Activated naive CD8-positive, alpha-beta T cell (primary cell): ENCODE measurements at regions not wholly inside any gene's neighbourhood (a gene's known extent, or its start where the extent isn't known, plus 50 kb on each side); places are given as distances from the start of the nearest gene placed in this dataset.

ENCODE experiments used
- H3K27ac Mint-ChIP-seq: one replicate; pipeline ENCODE4 v1.8.0; 2021; ENCODE audit warnings: mixed read lengths
- H3K27me3 Mint-ChIP-seq: one replicate; pipeline ENCODE4 v1.8.0; 2021; ENCODE audit warnings: mixed read lengths
- H3K36me3 Mint-ChIP-seq: one replicate; pipeline ENCODE4 v1.8.0; 2021; ENCODE audit warnings: mixed read lengths
- H3K4me1 Mint-ChIP-seq: one replicate; pipeline ENCODE4 v1.8.0; 2021; ENCODE audit warnings: low read depth, mixed read lengths
- H3K4me3 Mint-ChIP-seq: one replicate; pipeline ENCODE4 v1.8.0; 2021; ENCODE audit warnings: mild to moderate bottlenecking, mixed read lengths
- H3K9me3 Mint-ChIP-seq: one replicate; pipeline ENCODE4 v1.8.0; 2021; ENCODE audit warnings: low read depth, mixed read lengths

DNA sequence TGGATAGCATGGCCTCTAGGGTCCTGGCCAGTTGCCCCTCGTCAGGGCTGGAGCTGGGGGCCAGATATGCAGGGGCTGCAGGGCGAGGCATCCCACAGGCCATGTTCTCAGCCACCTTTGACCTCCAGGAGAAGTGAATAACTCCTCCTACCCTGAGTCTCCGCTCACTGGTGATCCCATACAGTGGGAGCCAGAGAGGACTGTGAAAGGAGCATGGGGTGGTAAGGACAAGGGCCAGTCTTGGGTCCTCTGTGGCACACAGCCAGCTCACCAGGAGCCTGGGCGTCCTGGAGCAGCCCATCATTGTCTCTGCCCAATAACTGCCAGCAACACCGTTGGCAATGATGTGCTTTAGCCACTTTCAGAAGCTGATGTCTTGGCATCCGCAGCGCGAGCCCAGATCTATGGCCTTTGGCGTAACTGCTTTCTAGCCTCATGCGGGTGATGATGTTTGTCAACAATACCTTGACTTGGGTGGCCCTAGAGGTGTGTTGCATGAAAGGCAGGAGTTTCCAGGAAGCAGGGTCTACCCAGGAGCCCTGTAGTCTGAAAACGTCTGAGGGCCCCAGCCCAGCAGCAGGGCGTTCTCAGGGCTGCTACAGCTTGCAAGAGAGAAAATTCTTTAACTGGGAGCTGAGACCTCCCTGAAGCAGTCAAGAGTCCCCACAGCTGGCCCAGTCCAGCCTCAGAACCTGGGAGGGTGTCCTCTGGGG, 61.1 kb upstream of the IQSEC1 start:
- H3K4me1 Mint-ChIP-seq: peaks cover 11% of the 10 kb centered on the region
- H3K27ac Mint-ChIP-seq: no peak overlapping the region
- H3K27me3 Mint-ChIP-seq: peaks cover 5% of the 10 kb centered on the region
- H3K9me3 Mint-ChIP-seq: no peaks in the 10 kb centered on the region
- no peak overlapping the region for H3K4me3 Mint-ChIP-seq
- H3K36me3 Mint-ChIP-seq: no peaks in the 10 kb centered on the region

DNA sequence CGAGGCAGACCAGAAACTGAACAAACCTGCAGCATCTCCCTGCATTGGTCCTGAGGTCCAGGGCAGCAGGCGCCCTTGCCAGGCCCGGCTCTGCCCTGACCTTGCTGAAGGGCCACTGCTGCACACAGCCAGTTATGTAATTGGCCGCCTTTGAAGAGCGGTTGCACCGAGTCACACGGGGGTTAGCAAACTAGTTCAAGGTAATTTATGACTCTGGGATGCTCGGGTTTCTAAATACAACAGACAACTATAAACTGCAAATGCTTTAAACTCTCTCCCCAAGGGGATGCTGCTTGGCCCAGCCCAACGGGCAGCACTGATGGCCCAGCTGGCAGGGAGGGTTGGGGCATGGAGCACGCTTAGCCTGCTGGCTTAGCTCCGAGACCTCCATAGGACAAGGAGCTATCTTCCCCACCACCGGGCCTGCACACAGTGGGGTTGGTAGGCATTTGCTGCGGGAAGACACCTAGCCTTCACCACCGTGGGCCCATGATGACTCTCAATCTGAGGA, 60.3 kb upstream of the IQSEC1 start:
- no peaks in the 10 kb centered on the region for H3K36me3 Mint-ChIP-seq
- H3K4me1 Mint-ChIP-seq: peaks cover 11% of the 10 kb centered on the region
- no peak overlapping the region for H3K4me3 Mint-ChIP-seq
- H3K27ac Mint-ChIP-seq: no peak overlapping the region
- peaks cover 5% of the 10 kb centered on the region for H3K27me3 Mint-ChIP-seq
- H3K9me3 Mint-ChIP-seq: no peaks in the 10 kb centered on the region

DNA sequence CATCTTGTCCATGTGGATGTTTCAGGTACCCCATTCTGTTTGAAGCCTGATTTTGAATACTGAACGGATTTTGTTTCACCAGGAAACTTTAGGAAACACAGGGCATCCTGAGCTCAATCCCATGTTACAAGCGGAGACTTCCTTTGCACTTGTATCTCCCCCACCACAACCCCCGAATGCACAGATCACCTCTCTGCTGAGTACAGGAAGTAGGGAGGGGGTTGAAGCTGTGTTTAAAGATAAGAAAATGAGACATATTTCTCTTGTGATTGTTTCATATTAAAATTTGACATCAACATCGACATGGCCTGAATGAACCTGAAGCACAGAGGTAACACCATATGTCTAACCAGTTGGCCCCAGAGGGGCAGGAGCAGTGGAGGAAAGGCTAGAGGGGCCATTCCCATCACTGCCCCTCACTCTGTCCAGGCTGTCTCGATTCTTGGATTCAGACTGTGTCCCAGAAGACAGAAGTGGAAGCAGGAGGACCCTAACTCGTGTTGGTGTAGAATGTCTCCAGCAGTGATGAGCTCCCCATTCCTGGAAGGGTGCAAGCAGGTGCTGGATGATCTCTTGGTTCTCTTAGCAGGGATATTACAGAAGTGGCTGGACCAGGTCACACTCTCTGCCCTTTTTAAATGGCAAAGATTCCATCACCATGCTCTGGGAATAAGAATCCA, 59.6 kb upstream of the IQSEC1 start:
- H3K27me3 Mint-ChIP-seq: peaks cover 5% of the 10 kb centered on the region
- H3K36me3 Mint-ChIP-seq: no peaks in the 10 kb centered on the region
- no peak overlapping the region for H3K27ac Mint-ChIP-seq
- no peak overlapping the region for H3K4me3 Mint-ChIP-seq
- H3K4me1 Mint-ChIP-seq: peaks cover 11% of the 10 kb centered on the region
- H3K9me3 Mint-ChIP-seq: no peaks in the 10 kb centered on the region

DNA sequence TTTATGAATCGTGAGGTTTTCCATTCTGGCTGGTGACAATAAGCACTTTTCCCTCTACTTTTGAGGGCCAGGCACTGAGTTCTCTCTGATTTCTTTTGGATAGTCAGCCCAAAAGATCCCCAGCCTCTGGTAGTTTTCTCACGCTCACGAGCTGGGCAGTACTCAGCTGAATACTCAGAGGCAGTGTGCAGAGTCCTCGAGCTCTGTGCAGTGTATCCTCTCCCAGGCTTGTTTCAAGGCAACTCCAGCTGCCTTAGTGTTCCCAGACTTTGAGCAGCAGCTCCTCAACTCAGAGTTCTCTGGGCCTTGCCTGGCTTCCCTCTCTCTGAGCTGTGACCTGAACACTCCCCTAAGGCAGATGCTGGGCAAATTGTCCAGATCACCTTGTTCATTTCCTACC, 59.1 kb upstream of the IQSEC1 start:
- no peak overlapping the region for H3K4me3 Mint-ChIP-seq
- no peaks in the 10 kb centered on the region for H3K36me3 Mint-ChIP-seq
- no peak overlapping the region for H3K27ac Mint-ChIP-seq
- peaks cover 5% of the 10 kb centered on the region for H3K27me3 Mint-ChIP-seq
- H3K4me1 Mint-ChIP-seq: peaks cover 11% of the 10 kb centered on the region
- H3K9me3 Mint-ChIP-seq: no peaks in the 10 kb centered on the region

DNA sequence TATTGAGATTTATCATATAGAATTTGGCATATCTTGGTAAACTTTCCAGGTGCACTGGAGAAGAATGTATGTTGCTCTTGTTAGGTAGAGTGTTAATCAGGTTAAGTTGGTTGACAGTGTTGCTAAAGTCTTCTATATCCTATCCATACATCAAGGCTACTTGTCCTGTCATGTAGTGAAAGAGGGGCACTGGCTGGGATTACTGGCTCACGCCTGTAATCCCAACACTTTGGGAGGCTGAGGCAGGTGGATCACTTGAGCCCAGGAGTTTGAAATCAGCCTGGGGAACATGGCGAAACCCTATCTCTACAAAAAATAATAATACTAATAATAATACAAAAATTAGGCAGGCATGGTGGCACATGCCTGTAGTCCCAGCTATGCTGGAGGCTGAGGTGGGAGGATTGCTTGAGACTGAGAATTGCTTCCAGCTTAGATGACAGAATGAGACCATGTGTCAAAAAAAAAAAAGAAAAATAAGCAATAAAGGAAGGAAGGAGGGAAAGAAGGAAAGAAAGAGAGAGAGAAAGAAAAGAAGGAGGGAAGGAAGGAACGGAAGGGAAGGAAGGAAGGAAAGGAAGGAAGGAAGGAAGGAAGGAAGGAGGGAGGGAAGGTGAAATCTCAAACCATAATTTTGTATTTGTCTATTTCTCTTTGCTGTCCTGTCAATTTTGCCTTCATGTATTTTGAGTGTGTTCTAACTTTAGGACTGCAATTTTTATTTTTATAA, 57.4 kb upstream of the IQSEC1 start:
- no peaks in the 10 kb centered on the region for H3K36me3 Mint-ChIP-seq
- H3K4me1 Mint-ChIP-seq: peaks cover 11% of the 10 kb centered on the region
- no peak overlapping the region for H3K27ac Mint-ChIP-seq
- H3K27me3 Mint-ChIP-seq: peaks cover 2% of the 10 kb centered on the region
- H3K4me3 Mint-ChIP-seq: no peak overlapping the region
- H3K9me3 Mint-ChIP-seq: no peaks in the 10 kb centered on the region

DNA sequence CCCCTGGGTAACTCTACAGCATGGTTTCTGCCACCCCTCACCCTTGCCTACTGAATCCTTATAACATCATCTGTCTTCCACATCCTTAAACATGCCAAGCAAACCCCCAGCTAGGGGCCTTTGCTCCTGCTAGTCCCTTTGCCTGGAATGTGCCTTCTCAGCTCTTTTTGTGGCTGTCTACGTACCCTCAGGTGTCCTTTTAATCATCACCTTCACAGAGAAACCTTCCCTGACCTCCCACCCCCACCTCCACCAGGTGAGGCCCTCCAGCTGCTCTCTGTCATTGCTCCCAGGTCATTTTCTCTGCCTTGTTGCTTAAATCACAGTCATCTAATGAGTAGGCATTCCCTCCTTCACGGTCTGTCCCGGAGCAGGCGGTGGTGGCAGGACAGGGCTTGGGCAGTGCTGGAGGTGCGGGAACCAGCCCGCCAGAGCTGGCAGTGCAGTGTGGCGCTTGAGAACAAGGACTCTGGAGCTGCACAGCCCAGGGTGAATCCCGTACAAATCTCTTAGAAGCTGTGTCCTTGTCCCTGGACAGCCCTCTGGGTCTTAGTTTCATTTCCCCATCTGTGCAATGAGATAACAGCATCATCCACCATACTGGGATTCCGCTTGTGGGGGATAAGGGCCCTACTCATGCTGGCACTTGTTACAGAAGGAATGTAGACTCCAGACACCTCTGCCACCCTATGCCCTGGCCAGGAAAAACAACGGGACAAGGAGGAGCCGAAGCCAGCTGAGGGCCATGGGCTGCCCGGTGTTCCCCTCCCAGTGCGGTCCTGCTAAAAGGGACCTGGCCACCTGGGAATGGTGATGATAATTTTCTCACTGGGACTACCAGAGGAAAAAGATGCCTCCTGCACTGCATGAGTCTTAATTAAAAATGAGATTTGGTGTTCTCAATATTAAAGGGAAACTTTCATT, 52.1 kb upstream of the IQSEC1 start:
- Mint-ChIP-seq H3K9me3 (no peaks in the 10 kb centered on the region), H3K27ac (no peak overlapping the region)

DNA sequence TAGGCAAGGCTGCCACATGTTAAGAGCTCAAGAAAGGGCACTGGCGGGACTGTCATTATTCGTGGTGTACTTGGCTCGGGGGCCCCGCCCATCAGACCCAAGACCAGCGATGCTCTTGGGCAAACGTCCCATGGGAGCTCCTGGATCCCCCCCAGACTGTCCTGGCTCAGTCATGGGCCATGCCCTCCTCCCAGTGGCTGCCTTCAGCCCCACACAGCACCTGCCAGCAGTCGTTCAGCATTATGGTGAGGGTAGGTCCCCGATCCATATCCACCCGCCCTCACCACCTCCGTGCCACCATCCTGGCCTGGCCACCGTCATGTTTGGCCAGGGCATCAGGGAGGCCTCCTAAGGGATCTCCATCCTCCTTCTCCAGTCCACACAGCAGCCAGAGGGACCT, 51.4 kb upstream of the IQSEC1 start:
- Mint-ChIP-seq H3K27ac (no peak overlapping the region), H3K4me1 (no peaks in the 10 kb centered on the region), H3K36me3 (no peaks in the 10 kb centered on the region), H3K27me3 (no peaks in the 10 kb centered on the region), H3K4me3 (no peak overlapping the region), H3K9me3 (no peaks in the 10 kb centered on the region)

More for the DNA sequence above, 52.1 kb upstream of the IQSEC1 start:
- peaks cover under 1% of the 10 kb centered on the region for H3K27me3 Mint-ChIP-seq
- no peaks in the 10 kb centered on the region for H3K4me1 Mint-ChIP-seq
- H3K4me3 Mint-ChIP-seq: no peak overlapping the region
- no peaks in the 10 kb centered on the region for H3K36me3 Mint-ChIP-seq

DNA sequence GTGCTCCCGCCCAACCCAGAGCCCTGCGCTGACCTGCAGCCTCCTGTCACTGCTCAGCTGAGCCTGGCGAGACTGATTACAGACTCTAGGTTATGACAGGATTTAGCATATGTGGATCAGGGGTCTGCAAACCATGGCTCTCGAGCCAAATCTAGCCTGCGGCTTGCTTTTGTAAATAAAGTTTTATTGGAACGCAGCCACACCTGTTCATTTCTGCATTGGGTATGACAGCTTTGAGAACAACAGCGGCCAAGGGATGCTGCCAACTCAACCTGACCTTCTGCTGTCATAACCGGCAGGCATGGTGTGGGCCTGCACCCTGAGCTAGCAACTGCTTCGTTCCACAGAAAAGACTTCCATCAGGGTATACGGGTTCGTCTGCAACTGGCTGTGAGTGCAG, 50.5 kb upstream of the IQSEC1 start:
- no peaks in the 10 kb centered on the region for H3K36me3 Mint-ChIP-seq
- no peak overlapping the region for H3K4me3 Mint-ChIP-seq
- H3K9me3 Mint-ChIP-seq: no peaks in the 10 kb centered on the region
- no peaks in the 10 kb centered on the region for H3K27me3 Mint-ChIP-seq
- no peaks in the 10 kb centered on the region for H3K4me1 Mint-ChIP-seq
- no peak overlapping the region for H3K27ac Mint-ChIP-seq

DNA sequence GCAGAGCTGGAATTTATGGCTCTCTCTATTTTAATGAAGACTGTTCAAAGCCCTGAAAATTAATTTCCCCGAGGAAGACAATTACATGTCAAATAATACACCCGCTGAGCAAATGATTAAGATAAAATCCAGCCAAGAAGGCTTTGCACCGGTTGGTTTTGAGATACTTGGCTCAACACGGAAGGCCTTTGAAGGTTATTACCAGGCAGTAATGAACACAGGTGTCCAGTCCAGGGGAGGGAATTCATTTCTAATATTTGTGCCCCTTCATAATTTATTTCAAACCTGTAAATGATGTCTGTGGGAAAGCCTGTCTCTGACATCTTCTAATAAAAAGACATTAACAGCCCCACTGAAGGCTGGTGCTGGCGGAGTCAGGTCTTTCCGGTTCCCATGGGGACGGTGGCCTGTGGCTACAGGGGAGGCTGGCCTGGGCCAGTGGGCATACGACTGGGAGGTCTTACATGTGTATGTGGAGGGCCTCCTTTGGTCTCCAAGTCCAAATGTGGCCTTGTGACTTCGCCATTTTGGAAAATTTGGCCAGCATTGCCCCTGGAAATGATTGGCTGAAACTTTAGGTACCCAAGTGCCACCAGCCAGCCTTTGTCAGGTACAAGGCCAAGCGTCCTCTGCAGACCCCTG, 49.9 kb upstream of the IQSEC1 start:
- H3K4me3 Mint-ChIP-seq: no peak overlapping the region
- H3K27me3 Mint-ChIP-seq: no peaks in the 10 kb centered on the region
- no peaks in the 10 kb centered on the region for H3K4me1 Mint-ChIP-seq

More for the DNA sequence above, 49.9 kb upstream of the IQSEC1 start:
- Mint-ChIP-seq H3K36me3 (no peaks in the 10 kb centered on the region), H3K9me3 (no peaks in the 10 kb centered on the region), H3K27ac (no peak overlapping the region)
